Tibial nerve (tissue), 3 donors: ENCODE measurements at regions not wholly inside any gene's neighbourhood (a gene's known extent, or its start where the extent isn't known, plus 50 kb on each side); places are given as distances from the start of the nearest gene placed in this dataset.

Experiments
- POLR2A ChIP-seq, 2 donors: fragments of 450-650 bp; IDR thresholded peaks; one replicate each; pipeline ENCODE4 v1.6.1; 2017; ENCODE audit warnings: antibody characterized with exemption in 2 of 2, mild to moderate bottlenecking in 2 of 2, moderate library complexity in 2 of 2
- TF ChIP-seq, protein P1 (sequence below), 5 experiments: fragments of 200-600 bp in 3 of 5; fragments of 450-650 bp in 2 of 5; sonication (generic) in 3 of 5; IDR thresholded peaks; one replicate each; pipeline ENCODE4 v1.5.1; 2016 to 2019; ENCODE audit warnings: antibody characterized with exemption in 5 of 5, mild to moderate bottlenecking in 3 of 5, moderate library complexity in 2 of 5

DNA sequence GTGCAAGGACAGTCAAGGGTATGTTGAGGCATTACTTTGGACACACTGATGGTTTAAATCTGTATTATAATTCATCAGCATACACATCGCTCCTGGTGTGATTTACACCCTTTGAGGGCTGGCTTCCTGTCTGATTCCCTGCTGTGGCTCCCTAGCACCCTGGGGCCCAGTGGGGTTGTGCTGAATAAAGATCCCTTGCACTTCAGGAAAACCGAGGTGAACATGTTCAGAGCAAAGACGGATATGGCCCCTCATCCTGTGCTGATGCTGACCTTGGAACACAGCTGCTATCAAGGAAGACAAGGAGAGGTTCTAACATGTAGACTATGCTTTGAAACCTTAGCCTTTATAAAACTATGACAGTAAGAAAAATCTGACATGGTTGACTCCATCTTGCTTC lies 84.6 kb upstream of the UNC5B start:
- TF ChIP-seq, protein P1, sequence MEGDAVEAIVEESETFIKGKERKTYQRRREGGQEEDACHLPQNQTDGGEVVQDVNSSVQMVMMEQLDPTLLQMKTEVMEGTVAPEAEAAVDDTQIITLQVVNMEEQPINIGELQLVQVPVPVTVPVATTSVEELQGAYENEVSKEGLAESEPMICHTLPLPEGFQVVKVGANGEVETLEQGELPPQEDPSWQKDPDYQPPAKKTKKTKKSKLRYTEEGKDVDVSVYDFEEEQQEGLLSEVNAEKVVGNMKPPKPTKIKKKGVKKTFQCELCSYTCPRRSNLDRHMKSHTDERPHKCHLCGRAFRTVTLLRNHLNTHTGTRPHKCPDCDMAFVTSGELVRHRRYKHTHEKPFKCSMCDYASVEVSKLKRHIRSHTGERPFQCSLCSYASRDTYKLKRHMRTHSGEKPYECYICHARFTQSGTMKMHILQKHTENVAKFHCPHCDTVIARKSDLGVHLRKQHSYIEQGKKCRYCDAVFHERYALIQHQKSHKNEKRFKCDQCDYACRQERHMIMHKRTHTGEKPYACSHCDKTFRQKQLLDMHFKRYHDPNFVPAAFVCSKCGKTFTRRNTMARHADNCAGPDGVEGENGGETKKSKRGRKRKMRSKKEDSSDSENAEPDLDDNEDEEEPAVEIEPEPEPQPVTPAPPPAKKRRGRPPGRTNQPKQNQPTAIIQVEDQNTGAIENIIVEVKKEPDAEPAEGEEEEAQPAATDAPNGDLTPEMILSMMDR (IDR thresholded peaks at IDR 0.05), result no peak
- no peak for TF ChIP-seq POLR2A (IDR thresholded peaks at IDR 0.05)
